ENCODE measurements at regions not wholly inside any gene's neighbourhood (a gene's known extent, or its start where the extent isn't known, plus 50 kb on each side); places are given as distances from the start of the nearest gene placed in this dataset.
A peak's percentile ranks its signal among the peaks of the same experiment; 100 is the strongest.

DNA sequence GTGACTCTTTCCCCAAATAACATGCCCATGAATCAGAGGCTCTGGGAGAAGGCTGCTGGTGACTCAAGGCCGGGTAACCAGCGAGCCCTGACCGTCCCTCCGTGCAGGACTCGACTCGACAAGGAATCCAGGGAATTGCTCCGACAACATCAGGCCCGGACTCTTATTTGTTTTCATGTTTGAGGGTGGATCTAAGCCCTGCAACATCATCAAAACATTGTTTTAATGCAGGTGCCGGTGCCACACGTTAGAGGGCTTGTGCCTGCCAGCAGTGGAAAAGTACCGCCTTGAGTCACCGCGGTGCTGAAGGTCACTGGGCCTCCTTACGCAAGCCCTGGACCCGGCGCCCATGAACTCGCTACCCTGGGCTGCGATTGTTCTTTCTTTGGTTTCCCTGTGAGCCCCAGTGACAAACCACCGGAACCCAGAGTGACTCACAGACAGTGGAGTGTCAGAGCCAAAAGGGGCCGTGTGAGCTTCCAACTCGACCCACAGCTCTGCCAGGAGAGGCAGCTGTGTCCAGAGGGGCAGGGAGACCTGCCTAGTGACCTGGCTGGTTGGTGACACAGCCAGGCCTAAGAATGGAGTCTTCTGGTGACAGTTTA is 139.4 kb upstream of the SHH start (continued):
- TF ChIP-seq SNAPC2 (CRISPR knock-in tag; IDR thresholded peaks at IDR 0.05) (peak; percentile 79), ZNF850 (CRISPR knock-in tag; conservative IDR thresholded peaks at IDR 0.05) (no peak), XRCC5 (optimal IDR thresholded peaks at IDR 0.05; ENCODE audit: low read length) (peak; percentile 97), EP300 (IDR thresholded peaks at IDR 0.05; ENCODE audit: low read depth in 2 of 2, low read length in 2 of 2) (peak; percentile 87 to 95), EP300 (CRISPR knock-in tag; IDR thresholded peaks at IDR 0.05; ENCODE audit: borderline replicate concordance) (peak; percentile 90), ZNF510 (CRISPR knock-in tag; IDR thresholded peaks at IDR 0.05; ENCODE audit: low read depth) (0 out of 2 replicates have a peak, but pooled peaks have one; percentile 28), ZNF17 (CRISPR knock-in tag; IDR thresholded peaks at IDR 0.05) (no peak), SIN3B (IDR thresholded peaks at IDR 0.05; ENCODE audit: low read length) (no peak), ZNF24 (IDR thresholded peaks at IDR 0.05) (no peak), TP53 (CRISPR knock-in tag; conservative IDR thresholded peaks at IDR 0.05) (peak; percentile 68), KLF13 (CRISPR knock-in tag; IDR thresholded peaks at IDR 0.05) (no peak)
- TF ChIP-seq, protein P1, sequence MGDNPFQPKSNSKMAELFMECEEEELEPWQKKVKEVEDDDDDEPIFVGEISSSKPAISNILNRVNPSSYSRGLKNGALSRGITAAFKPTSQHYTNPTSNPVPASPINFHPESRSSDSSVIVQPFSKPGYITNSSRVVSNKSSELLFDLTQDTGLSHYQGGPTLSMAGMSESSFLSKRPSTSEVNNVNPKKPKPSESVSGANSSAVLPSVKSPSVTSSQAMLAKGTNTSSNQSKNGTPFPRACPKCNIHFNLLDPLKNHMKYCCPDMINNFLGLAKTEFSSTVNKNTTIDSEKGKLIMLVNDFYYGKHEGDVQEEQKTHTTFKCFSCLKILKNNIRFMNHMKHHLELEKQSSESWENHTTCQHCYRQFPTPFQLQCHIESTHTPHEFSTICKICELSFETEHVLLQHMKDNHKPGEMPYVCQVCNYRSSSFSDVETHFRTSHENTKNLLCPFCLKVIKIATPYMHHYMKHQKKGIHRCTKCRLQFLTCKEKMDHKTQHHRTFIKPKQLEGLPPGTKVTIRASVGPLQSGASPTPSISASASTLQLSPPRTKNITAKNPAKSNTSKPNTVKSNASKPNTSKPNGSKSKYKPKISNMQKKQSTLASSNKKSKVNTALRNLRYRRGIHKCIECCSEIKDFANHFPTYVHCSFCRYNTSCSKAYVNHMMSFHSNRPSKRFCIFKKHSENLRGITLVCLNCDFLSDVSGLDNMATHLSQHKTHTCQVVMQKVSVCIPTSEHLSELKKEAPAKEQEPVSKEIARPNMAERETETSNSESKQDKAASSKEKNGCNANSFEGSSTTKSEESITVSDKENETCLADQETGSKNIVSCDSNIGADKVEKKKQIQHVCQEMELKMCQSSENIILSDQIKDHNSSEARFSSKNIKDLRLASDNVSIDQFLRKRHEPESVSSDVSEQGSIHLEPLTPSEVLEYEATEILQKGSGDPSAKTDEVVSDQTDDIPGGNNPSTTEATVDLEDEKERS (CRISPR knock-in tag; IDR thresholded peaks at IDR 0.05): 0 out of 2 replicates have a peak, but pooled peaks have one; percentile 62
- TF ChIP-seq, protein P2, sequence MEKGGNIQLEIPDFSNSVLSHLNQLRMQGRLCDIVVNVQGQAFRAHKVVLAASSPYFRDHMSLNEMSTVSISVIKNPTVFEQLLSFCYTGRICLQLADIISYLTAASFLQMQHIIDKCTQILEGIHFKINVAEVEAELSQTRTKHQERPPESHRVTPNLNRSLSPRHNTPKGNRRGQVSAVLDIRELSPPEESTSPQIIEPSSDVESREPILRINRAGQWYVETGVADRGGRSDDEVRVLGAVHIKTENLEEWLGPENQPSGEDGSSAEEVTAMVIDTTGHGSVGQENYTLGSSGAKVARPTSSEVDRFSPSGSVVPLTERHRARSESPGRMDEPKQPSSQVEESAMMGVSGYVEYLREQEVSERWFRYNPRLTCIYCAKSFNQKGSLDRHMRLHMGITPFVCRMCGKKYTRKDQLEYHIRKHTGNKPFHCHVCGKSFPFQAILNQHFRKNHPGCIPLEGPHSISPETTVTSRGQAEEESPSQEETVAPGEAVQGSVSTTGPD (CRISPR knock-in tag; IDR thresholded peaks at IDR 0.05): 0 out of 2 replicates have a peak, but pooled peaks have one; percentile 35
- TF ChIP-seq, protein P3, sequence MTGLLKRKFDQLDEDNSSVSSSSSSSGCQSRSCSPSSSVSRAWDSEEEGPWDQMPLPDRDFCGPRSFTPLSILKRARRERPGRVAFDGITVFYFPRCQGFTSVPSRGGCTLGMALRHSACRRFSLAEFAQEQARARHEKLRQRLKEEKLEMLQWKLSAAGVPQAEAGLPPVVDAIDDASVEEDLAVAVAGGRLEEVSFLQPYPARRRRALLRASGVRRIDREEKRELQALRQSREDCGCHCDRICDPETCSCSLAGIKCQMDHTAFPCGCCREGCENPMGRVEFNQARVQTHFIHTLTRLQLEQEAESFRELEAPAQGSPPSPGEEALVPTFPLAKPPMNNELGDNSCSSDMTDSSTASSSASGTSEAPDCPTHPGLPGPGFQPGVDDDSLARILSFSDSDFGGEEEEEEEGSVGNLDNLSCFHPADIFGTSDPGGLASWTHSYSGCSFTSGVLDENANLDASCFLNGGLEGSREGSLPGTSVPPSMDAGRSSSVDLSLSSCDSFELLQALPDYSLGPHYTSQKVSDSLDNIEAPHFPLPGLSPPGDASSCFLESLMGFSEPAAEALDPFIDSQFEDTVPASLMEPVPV (CRISPR knock-in tag; IDR thresholded peaks at IDR 0.05): peak; percentile 47

All from HepG2 (cell line).